ENCODE measurements at regions not wholly inside any gene's neighbourhood (a gene's known extent, or its start where the extent isn't known, plus 50 kb on each side); places are given as distances from the start of the nearest gene placed in this dataset.

GRCh38 chr2:107717661-107718060 lies 109.0 kb upstream of the RGPD4 start:
- no peak for TF ChIP-seq CTCF (IDR thresholded peaks at IDR 0.05)
- no peak for TF ChIP-seq POLR2A (IDR thresholded peaks at IDR 0.05)

All from uterus (tissue), 2 donors.